Renal pelvis (tissue), 1 donor: ENCODE measurements at regions not wholly inside any gene's neighbourhood (a gene's known extent, or its start where the extent isn't known, plus 50 kb on each side); places are given as distances from the start of the nearest gene placed in this dataset.
"Not testable (repeated sequence)": the region's sequence is repeated elsewhere in the genome, so short reads cannot be mapped to it uniquely, and the experiment has no call there.

Experiments
- DNase-seq: peaks from one replicate; pipeline ENCODE4 v3.0.0-alpha.2; 2013

DNA sequence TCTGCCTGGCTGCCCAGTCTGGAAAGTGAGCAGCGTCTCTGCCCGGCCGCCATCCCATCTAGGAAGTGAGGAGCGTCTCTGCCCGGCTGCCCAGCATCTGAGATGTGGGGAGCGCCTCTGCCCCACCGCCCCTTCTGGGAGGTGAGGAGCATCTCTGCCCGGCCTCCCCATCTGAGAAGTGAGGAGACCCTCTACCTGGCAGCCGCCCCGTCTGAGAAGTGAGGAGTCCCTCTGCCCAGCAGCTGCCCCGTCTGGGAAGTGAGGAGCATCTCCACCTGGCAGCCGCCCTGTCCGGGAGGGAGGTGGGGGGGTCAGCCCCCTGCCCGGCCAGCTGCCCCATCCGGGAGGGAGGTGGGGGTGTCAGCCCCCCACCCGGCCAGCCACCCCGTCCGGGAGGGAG is 644.2 kb upstream of the PRMT6 start:
- DNase-seq: not testable (repeated sequence)

DNA sequence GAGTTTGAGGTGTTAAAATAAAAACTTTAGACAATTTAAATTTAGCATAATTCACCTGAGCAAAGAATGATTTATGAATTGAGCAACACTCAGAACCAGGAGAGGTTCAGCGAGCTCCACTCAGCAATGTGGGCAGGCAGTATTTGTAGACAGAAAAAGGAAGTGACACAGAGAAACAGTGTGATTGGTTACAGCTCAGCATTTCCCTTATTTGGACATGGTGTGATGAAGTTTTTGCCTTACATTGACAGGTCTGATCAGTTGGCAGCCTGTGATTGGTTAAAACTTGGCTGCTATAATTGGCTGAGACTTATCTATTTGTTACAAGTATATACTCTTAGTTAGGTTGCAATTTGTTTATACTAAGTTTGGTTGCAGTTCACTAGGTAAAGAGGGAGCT is 621.2 kb upstream of the PRMT6 start:
- DNase-seq: no peak

DNA sequence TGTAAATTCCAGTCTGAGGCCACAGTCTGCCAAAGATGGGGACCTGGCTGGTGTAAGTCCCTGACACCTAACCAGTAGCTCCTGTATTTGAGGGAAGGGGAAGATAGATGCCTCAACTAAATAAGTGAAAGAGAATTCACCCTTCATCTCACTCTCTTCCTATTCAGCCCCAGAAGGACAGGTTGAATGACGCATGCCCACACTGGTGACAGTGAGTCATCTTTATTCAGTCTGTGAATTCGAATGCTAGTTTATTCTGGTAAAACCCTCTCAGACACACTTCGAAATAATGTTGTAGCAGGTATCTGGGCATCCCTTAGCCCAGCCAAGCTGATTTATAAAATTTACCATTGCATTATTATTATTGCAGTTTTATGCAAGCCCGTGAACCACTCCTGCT is 617.0 kb upstream of the PRMT6 start:
- no peak for DNase-seq

DNA sequence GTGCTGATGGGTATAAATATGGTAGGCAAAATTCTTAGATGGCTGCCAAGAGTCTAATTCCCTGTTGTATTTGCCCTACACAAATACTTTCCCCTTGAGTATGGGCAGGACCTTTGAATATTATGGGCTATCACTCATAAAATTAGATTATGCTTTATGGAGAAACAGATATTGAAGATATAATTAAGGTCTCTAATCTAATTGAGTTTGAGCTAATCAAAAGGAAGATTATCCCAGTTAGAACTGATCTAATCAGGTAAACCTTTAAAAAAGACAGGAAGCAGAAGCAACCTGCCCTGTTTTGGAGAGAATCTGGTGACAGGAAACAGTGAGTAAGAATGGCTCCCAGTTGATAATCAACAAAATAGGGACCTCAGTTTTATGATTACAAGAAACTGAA is 609.0 kb upstream of the PRMT6 start:
- no peak for DNase-seq

DNA sequence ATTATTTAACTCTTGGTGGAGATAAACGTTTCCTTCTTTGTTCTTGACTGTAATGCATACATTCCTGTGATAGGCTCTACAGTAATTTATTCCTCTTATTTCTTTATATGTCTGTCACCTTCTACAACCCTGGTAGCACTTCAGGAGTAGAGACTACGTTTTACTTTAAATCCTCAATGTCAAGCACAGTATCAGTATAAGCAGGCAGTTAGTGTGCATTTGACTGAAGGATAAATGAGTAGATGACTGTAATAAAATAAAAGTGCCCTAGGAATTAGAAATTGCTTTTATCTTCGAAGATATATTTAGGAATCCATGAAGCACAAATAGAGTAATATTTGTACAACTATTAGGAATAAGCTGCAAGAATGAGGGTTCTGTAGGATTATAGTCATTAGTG is 599.6 kb upstream of the PRMT6 start:
- no peak for DNase-seq

DNA sequence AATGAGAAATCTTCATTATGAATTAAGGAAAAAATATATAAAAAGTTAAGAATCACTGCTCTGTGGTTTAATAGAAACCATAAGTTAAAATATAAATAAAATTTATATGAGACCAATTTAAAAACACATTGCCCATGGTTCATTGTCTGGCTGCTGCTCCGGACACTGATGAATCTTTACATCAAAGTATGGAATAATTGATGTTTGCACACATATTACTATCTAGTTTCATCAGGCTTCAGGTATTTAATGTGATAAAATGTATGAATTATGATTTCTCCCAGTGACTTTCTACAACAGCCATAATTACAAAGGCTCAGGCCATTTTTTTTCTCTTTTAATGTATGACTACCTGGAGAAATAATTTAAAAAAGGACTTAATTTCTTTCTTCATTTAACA is 599.1 kb upstream of the PRMT6 start:
- DNase-seq: no peak

DNA sequence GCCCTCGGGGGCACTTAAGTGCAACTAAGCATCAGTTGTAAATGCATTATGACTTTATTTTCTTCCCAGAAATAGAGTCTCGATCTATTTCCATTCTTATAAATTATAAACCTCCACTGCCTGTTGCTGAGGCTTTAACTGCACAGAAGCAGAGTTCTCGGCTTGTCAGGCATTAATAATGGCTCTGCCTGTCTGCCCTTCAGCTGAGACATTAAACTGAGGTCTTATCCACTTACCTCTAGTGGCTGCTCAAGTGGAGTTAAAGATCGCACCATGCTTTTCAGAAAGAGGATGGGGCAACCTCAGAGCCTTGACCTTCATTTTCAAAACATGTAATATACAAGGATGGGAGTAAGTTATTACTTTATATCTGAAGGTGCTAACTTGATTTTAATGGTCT is 597.6 kb upstream of the PRMT6 start:
- DNase-seq: no peak

DNA sequence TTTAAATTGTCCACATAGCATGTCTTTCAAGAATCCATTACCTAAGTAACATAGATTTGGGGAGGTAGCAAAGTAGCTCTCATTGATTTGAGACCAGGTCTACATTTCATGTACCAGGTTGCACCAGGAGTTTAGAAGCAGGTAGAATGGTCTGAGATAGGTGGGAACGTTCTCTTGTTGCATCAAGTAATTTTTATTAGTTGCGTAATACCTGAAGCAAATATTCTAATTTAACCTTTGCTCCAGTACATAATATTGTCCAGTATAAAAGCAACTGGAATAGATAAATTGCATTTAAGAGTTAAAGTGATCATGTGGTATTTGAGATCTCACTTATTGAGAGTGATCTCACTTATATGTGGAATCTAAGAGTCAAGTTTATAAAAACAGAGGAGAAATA is 597.1 kb upstream of the PRMT6 start:
- no peak for DNase-seq

DNA sequence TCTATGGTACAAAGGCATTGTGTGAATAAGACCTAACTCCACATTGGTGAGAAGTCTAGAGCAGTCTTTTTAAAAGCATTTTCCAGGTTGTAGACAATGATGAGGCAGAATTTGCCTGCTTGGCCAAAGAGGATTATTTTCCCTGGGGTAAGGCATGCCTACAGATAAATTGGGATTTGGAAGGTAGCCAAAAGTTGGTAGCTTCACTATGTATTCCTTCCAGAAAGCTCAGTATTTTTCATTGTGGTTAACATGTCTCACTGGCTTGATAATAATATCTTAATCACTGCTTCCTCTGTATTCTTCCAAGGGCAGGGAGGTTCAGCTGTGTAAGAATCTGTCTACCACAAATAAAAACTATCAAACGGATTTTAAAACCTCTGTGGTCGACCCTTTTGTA is 590.8 kb upstream of the PRMT6 start:
- DNase-seq: no peak

DNA sequence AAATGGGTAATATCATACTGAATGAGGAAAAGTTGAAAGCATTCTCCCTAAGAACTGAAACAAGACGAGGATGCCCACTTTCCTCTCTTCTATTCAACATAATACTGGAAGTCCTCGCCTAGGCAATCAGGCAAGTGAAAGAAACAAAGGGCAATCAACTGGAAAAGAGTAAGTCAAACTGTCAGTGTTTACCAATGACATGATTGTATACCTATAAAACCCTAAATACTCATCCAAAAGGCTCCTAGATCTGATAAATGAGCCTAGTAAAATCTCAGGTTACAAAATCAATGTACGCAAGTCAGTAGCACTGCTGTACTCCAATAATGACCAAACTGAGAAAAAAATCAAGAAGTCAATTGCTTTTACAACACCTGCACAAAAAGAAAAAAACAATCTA is 575.8 kb upstream of the PRMT6 start:
- DNase-seq: no peak

DNA sequence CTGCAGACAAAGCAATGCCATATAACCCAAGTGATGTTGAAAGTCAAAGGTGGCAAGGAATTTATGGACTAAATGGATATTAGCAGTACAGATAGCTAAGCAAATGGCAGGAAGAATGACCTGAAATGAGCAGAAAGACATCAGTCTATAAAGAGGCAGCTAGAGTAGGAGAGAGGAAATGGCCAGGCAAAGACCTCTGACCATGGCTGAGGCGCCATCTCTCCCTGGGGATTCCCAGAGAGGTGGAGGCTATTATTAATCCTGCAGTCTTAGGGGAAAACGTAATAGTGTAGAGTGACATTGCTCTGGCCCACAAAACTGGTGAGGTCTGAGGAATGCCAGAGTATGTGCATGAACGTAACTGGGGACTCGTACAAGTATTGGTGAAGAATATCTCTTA is 563.6 kb upstream of the PRMT6 start:
- no peak for DNase-seq

DNA sequence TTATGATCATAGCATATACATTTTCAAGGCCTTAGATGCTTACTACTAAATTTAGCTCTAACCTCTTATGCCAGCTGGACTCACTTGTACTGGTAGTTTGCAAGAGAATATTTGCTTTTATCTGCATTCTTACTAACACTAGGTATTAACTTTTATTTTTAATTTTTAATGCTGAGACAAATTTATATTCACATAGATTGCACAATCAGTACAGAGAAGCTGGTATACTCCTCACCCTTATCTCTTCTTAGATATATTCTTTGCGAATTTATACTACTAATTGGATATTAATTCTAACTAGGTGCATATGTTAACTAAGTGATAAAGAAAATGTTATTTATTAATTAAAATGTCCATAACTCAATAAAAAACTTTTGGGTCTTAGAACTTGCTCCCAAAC is 561.8 kb upstream of the PRMT6 start:
- no peak for DNase-seq

DNA sequence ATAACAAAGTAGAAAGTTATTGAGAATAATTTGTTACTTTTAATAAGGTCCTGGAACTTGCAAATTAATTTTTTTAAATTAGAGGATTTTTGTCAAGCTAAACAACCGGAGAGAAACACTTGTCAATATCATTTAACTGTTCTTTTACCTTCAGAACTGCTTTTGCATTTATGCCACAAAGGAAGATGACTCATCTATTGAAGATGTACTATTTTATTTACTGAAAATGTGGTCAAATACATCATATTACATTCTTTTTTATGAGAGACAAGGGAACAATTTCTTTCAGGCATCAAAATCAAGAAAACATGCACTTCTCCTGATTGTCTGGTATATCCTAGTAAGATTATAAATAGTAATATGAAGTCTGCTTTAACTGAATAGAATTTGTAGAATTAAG is 558.2 kb upstream of the PRMT6 start:
- no peak for DNase-seq

DNA sequence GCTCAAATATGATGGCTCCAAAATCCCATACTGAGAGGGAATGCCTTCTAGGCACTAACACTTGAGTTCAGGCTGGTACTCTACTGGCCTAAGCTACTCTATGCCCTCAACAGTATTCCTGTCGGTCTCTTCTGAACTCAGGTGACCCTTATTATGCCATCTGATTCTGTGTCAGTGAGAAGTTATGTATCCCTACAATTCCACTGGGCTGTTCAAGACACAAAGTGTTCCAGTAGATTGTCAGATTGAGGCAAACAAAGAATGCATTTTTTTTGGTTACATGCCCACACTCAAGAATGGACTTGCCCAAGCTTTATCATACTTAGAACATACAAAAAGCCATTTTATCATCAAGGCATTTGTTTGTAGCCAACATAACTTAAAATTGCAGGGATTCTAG is 553.8 kb upstream of the PRMT6 start:
- DNase-seq: no peak

DNA sequence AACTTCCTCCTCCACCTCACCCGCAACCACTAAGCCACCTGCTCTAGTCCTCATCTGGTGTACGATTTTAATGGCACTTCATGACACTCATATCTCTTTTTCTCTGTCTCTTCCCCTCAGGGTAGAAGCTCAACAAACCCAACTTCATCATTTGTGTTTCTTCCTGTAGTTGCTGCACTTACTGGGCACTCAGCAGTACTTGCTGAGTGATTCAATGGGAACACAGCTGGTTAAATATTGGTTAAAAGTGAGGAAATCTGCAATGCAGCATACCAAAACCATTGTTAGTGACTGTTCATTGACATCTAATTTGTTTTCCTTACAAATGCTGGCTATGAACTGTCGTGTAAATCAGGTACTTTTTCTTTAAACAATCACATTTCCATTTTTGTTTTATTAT is 541.1 kb upstream of the PRMT6 start:
- DNase-seq: no peak

DNA sequence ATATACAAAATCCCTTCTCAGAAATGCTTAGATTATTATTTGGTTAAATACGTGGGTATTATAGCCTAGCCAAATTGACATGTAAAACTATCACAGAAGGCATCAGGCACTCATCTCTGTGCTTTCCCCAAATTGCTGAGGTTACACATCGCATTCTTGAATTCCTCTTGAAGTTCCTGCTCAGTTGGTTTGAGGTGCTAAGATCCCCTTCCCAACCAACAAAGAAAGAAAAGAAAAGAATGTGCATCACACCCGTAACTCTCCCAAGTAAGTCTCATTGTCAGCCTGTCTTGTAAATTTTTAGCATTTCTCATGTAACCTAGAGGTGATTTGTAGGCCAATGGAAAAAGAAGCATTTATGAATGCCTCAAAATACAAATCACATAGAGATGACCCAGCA is 539.2 kb upstream of the PRMT6 start:
- no peak for DNase-seq

DNA sequence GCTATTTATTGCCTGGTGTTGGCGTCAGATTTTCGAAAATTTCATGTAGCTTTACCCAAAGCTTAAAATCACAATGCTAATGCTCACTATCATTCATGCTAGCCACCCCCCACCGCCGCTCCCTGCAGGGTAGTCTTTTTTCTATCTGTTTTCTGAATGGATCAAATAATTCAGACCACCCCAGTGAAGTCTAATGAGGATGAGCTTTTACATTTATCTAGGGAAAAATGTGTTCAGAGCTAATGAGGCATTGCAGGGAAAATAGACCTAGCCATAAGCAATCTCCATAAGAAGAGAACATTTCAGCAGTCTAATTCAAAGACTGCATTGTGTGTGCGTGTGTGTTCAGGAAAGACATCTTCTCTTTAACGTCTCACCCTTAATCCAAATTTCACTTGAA is 533.0 kb upstream of the PRMT6 start:
- no peak for DNase-seq

DNA sequence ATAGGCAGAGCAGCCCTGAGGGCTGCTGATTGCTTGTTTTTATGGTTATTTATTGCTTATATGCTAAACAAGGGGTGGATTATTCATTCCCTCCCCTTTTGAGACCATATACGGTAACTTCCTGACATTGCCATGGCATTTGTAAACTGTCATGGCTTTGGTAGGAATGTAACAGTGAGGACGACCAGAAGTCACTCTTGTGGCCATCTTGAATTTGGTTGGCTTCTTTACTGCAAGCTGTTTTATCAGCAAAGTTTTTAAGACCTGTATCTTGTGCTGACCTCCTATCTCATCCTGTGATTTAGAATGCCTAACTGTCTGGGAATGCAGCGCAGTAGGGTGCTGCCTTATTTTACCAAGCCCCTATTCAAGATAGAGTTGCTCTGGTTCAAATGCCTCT is 531.8 kb upstream of the PRMT6 start:
- no peak for DNase-seq

DNA sequence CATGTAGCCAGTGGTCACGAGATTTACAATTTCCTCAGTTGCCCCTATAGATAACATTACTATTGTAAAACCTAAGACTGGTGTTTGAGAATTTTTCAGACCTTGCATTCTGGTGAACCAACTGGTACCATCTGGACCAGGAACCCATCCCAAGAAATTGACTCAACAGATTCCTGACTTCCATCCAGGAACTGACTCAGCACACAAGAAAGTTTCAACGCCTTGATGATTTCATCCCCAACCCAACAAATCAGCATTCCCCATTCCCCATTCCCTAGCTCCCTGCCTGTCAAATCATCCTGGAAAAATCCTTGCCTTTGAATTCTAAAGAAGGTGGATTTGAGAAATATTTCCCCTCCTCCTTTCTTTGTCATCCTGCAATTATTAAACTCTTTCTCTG is 529.8 kb upstream of the PRMT6 start:
- DNase-seq: no peak

DNA sequence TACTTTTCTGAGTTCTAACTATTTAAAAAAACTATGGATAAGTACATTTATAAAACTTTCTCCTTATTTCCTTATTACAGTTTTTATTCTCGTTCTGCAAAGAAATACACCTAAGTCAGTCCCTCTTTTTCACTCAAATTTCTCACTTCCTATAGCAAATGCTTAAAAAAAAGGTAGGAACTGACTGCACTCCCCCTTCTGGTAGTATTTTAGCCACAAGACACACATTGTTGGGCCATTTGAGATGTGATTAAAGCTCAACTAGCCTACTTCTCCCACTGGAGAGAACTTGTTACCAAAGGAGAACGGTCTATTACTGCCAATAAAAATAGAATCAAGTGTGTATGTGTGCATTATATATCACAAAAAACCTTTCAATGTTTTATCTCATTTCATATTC is 521.9 kb upstream of the PRMT6 start:
- DNase-seq: no peak

DNA sequence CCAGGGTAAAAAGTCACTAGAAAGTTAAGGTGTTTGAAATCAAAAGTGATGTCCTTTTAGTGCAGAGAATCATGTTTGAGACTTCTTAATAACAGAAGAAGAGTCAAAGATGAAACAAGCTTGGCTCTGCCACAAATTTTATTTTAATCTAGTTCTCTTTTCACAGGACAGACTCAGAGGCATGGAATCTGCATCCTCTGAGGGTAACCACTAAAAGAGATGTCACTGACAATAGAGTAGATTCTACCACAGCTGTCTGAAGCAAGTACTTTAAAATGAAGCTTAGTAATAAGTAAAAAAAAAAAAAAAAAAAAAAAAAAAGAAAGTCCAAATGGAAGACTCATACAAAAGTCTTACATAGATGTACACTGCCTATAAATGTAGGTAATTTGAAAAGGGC is 519.7 kb upstream of the PRMT6 start:
- no peak for DNase-seq

DNA sequence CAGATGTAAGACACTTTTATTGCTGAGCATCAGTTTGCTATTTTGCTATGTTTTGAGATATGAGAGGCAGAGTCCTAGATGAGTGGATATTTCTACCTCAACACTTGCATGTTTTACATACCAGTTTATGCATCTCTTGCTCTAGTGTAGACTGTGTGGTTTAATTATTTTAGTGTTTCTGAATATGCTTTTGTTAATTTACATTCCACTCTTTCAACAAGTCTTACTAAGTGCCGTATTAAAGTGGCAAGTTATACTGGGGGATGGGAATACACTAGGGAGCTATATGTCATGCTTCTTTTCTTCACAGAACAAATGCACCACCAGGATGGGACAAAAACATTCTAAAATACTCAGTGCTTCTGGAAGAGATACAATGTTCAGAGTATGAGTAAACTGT is 507.7 kb upstream of the PRMT6 start:
- no peak for DNase-seq

DNA sequence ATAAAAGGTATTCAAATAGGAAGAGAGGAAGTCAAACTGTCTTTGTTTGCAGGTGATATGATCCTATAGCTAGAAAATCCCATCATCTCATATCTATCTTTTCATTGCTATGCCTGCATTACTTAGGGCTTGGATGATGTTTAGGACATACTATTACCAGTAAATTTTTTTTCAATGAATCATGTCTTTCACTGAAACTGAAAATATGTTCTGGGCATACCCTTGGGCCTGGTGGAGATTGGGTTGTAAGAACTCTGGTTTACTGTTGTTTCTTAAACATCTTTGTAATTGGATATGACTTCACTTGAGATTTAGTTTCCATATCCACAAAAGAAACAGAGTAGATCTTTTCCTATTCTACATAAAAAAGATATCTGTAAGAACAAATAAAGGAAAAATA is 502.2 kb upstream of the PRMT6 start:
- DNase-seq: no peak

DNA sequence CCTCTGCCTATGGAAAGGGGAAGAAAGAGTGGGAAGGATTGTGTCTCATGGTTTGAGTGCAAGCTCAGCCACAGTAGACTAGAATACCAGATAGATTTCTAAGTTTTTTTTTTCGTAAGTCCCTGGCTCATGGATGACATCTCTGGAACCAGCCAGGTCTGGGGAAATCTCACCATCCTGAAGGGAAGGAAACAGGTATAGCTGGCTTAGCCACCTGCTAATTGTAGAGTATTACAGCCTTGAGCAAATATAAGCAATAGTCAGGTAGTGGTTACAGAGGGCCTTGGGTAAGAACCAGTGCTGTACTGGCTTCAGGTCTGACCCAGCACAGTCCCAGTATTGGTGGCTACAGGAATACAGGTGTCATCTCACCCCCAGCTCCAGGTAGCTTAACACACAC is 500.9 kb upstream of the PRMT6 start:
- no peak for DNase-seq

DNA sequence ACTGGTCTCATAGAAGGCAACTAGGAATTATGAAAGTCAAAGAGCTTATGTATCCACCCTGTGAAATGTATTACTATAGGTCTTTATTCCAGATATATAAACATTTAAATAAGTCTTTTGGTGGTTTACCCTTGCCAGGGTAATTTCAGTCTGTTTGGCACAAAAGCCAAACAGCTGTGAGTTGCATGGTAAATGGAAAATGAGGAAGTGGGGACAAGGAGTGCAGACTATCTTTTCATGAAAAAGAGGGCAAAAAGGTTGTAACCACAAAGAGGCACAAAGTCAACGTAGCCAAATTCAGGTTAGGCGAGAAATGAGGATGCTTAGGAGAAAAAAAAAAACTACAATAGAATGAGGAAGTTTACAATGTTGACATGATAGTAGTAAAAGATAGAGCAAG is 492.3 kb upstream of the PRMT6 start:
- no peak for DNase-seq
